Neural cell (in vitro differentiated cells): ENCODE measurements at regions not wholly inside any gene's neighbourhood (a gene's known extent, or its start where the extent isn't known, plus 50 kb on each side); places are given as distances from the start of the nearest gene placed in this dataset.

Source experiments
- H2AFZ ChIP-seq: fragments of 200-600, 300-800 bp; sonication (generic), shearing (Covaris generic); 2 replicates; pipeline ENCODE4 v1.6.0; 2014; ENCODE audit warnings: low read depth, mild to moderate bottlenecking, antibody characterized with exemption, low read length, moderate library complexity
- H3F3A ChIP-seq: fragments of 200-600 bp; shearing (Covaris generic); 2 replicates; pipeline ENCODE4 v1.6.1; 2016; ENCODE audit warnings: mild to moderate bottlenecking, moderate library complexity, mixed read lengths, antibody characterized with exemption, low read length; ENCODE audit not compliant: insufficient read depth, poor library complexity, severe bottlenecking
- H3K27ac ChIP-seq: fragments of 200-600, 300-800 bp; sonication (generic), shearing (Covaris generic); 2 replicates; pipeline ENCODE4 v1.5.1; 2014; ENCODE audit warnings: mild to moderate bottlenecking, low read length, moderate library complexity
- H3K27me3 ChIP-seq: fragments of 300-800, 200-600 bp; sonication (generic), shearing (Covaris generic); 2 replicates; pipeline ENCODE4 v1.6.0; 2014; ENCODE audit warnings: mild to moderate bottlenecking, low read depth, low read length, moderate library complexity; ENCODE audit not compliant: insufficient read depth
- H3K36me3 ChIP-seq: fragments of 300-800, 200-600 bp; sonication (generic), shearing (Covaris generic); 2 replicates; pipeline ENCODE4 v1.5.1; 2014; ENCODE audit warnings: mild to moderate bottlenecking, antibody characterized with exemption, low read length, moderate library complexity; ENCODE audit not compliant: insufficient read depth
- H3K4me2 ChIP-seq: fragments of 300-800, 200-600 bp; sonication (generic), shearing (Covaris generic); 2 replicates; pipeline ENCODE4 v1.6.0; 2014; ENCODE audit warnings: mild to moderate bottlenecking, low read length
- H3K4me3 ChIP-seq: fragments of 300-800, 200-600 bp; sonication (generic), shearing (Covaris generic); 2 replicates; pipeline ENCODE4 v1.5.1; 2014; ENCODE audit warnings: mild to moderate bottlenecking, low read length, moderate library complexity
- H3K79me2 ChIP-seq: fragments of 200-600 bp; shearing (Covaris generic); replicated peaks from 2 replicates; pipeline ENCODE4 v1.6.0; 2014; ENCODE audit warnings: mild to moderate bottlenecking, low read length, moderate library complexity; ENCODE audit not compliant: insufficient read depth
- H3K9ac ChIP-seq: fragments of 300-800, 200-600 bp; sonication (generic), shearing (Covaris generic); 2 replicates; pipeline ENCODE4 v1.6.1; 2016; ENCODE audit warnings: mild to moderate bottlenecking, low read length, mixed read lengths
- H3K9me2 ChIP-seq: fragments of 200-600 bp; shearing (Covaris generic); 2 replicates; pipeline ENCODE4 v1.6.1; 2016; ENCODE audit warnings: mild to moderate bottlenecking, low read length, mixed read lengths; ENCODE audit not compliant: insufficient read depth
- H3K9me3 ChIP-seq: fragments of 200-600, 300-800 bp; sonication (generic), shearing (Covaris generic); 2 replicates; pipeline ENCODE4 v1.6.1; 2016; ENCODE audit warnings: mild to moderate bottlenecking, mixed run types, low read length, moderate library complexity, mixed read lengths
- H4K20me1 ChIP-seq: fragments of 200-600 bp; shearing (Covaris generic); 2 replicates; pipeline ENCODE4 v1.6.1; 2016; ENCODE audit warnings: mild to moderate bottlenecking, mixed run types; ENCODE audit not compliant: insufficient read depth
- EP300 ChIP-seq: fragments of 450-650 bp; conservative IDR thresholded peaks from 2 replicates; pipeline ENCODE4 v1.6.1; 2014; ENCODE audit warnings: antibody characterized with exemption, mild to moderate bottlenecking, moderate library complexity; ENCODE audit not compliant: poor library complexity, severe bottlenecking
- EZH2 ChIP-seq: fragments of 200-600, 300-800 bp; shearing (Covaris generic), sonication (generic); IDR thresholded peaks from 2 replicates; pipeline ENCODE4 v1.6.1; 2014; ENCODE audit warnings: antibody characterized with exemption, low read length, borderline replicate concordance, mild to moderate bottlenecking; ENCODE audit not compliant: insufficient read depth, poor library complexity, severe bottlenecking
- MXI1 ChIP-seq: fragments of 450-650 bp; conservative IDR thresholded peaks from 2 replicates; pipeline ENCODE4 v1.6.1; 2014; ENCODE audit warnings: antibody characterized with exemption, mild to moderate bottlenecking; ENCODE audit not compliant: poor library complexity, severe bottlenecking
- POLR2AphosphoS5 ChIP-seq: IDR thresholded peaks from 2 replicates; pipeline ENCODE4 v1.6.1; 2012
- RAD21 ChIP-seq: fragments of 450-650 bp; conservative IDR thresholded peaks from 2 replicates; pipeline ENCODE4 v1.6.1; 2014; ENCODE audit warnings: antibody characterized with exemption, mild to moderate bottlenecking, moderate library complexity
- REST ChIP-seq: IDR thresholded peaks from 2 replicates; pipeline ENCODE4 v1.6.1; 2012; ENCODE audit warnings: borderline replicate concordance
- SMC3 ChIP-seq: fragments of 450-650 bp; conservative IDR thresholded peaks from 2 replicates; pipeline ENCODE4 v1.6.1; 2014; ENCODE audit warnings: antibody characterized with exemption, mild to moderate bottlenecking, moderate library complexity; ENCODE audit not compliant: poor library complexity
- TAF1 ChIP-seq: IDR thresholded peaks from 2 replicates; pipeline ENCODE4 v1.6.1; 2012; ENCODE audit warnings: low read depth
- TF ChIP-seq, protein P1 (sequence below): fragments of 450-650 bp; IDR thresholded peaks from 2 replicates; pipeline ENCODE4 v1.5.1; 2014; ENCODE audit warnings: antibody characterized with exemption, mild to moderate bottlenecking, moderate library complexity; ENCODE audit not compliant: poor library complexity, severe bottlenecking

DNA sequence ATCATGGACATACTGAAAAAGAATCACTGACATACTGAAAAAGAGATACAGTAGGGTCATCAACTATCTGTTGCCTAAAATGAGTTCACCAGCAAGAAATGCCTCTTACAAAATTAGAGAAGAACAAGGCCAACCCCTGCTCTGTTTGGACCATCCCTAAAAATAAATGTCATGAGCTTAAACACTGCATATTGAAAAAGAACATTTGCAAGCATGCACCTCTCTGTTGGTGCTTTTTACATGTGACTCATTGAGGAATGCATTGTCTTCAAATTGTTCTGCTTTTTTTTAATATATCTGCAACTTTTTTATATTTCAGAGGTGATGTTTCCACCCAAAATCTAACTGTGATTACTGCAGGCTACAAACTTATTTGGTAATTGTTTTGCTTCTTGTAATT lies 233.9 kb upstream of the LRATD1 start:
- Histone ChIP-seq H3K27me3 (no peaks in the 10 kb centered on the region), H3K79me2 (no peaks in the 10 kb centered on the region), H3K36me3 (no peaks in the 10 kb centered on the region), H3F3A (no peaks in the 10 kb centered on the region), H4K20me1 (no peaks in the 10 kb centered on the region), H3K9me3 (no peaks in the 10 kb centered on the region), H3K4me3 (no peak overlapping the region), H3K4me2 (no peak overlapping the region), H3K9ac (no peak overlapping the region), H3K27ac (no peak overlapping the region), H2AFZ (no peak overlapping the region), H3K9me2 (no peaks in the 10 kb centered on the region)
- no peak for TF ChIP-seq EP300
- TF ChIP-seq SMC3 = no peak
- no peak for TF ChIP-seq POLR2AphosphoS5
- no peak for TF ChIP-seq MXI1
- TF ChIP-seq, protein P1, sequence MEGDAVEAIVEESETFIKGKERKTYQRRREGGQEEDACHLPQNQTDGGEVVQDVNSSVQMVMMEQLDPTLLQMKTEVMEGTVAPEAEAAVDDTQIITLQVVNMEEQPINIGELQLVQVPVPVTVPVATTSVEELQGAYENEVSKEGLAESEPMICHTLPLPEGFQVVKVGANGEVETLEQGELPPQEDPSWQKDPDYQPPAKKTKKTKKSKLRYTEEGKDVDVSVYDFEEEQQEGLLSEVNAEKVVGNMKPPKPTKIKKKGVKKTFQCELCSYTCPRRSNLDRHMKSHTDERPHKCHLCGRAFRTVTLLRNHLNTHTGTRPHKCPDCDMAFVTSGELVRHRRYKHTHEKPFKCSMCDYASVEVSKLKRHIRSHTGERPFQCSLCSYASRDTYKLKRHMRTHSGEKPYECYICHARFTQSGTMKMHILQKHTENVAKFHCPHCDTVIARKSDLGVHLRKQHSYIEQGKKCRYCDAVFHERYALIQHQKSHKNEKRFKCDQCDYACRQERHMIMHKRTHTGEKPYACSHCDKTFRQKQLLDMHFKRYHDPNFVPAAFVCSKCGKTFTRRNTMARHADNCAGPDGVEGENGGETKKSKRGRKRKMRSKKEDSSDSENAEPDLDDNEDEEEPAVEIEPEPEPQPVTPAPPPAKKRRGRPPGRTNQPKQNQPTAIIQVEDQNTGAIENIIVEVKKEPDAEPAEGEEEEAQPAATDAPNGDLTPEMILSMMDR = no peak
- no peak for TF ChIP-seq EZH2

- Histone ChIP-seq H3K9me3 (no peaks in the 10 kb centered on the region), H3K27ac (no peak overlapping the region), H3K4me3 (no peak overlapping the region), H3K36me3 (no peaks in the 10 kb centered on the region), H2AFZ (no peak overlapping the region), H3K4me2 (no peak overlapping the region), H3F3A (no peaks in the 10 kb centered on the region), H3K9ac (no peak overlapping the region), H3K27me3 (no peaks in the 10 kb centered on the region), H3K79me2 (no peaks in the 10 kb centered on the region), H4K20me1 (no peaks in the 10 kb centered on the region), H3K9me2 (no peaks in the 10 kb centered on the region)
- TF ChIP-seq EZH2 = no peak
- TF ChIP-seq EP300 = no peak
- TF ChIP-seq, protein P1 = no peak
- no peak for TF ChIP-seq MXI1
- no peak for TF ChIP-seq REST
- no peak for TF ChIP-seq POLR2AphosphoS5
- TF ChIP-seq TAF1 = no peak
- no peak for TF ChIP-seq SMC3
- TF ChIP-seq RAD21 = no peak
Measured at GRCh38 chr2:14401873-14402272, 230.6 kb upstream of the LRATD1 start.
